ENCODE measurements at regions not wholly inside any gene's neighbourhood (a gene's known extent, or its start where the extent isn't known, plus 50 kb on each side); places are given as distances from the start of the nearest gene placed in this dataset.

- no peaks in the 10 kb centered on the region for H3K9me3 ChIP-seq
- no peaks in the 10 kb centered on the region for H3K36me3 ChIP-seq
- H3K4me3 ChIP-seq, result no peak overlapping the region
- no peak for DNase-seq
- TF ChIP-seq POLR2A (IDR thresholded peaks at IDR 0.05), result no peak
- TF ChIP-seq EP300 (IDR thresholded peaks at IDR 0.05), result no peak
- no peak for TF ChIP-seq CTCF (IDR thresholded peaks at IDR 0.05)
- 86 to 91% (median 90%) methylated on average over 4 of the region's 4 CpGs for WGBS, 3 donors
- H3K27me3 ChIP-seq, result no peaks in the 10 kb centered on the region
- intact Hi-C loops (cut with DNase I), result no loop called here
- no peaks in the 10 kb centered on the region for H3K4me1 ChIP-seq (ENCODE audit: insufficient read depth)
- H3K27ac ChIP-seq, result no peak overlapping the region
Observed at GRCh38 chr17:36855459-36855858, 81.8 kb upstream of the LHX1 start.

GRCh38 chr17:36856222-36856621, 81.1 kb upstream of the LHX1 start:
- Histone ChIP-seq H3K9me3 (no peaks in the 10 kb centered on the region), H3K27me3 (no peaks in the 10 kb centered on the region), H3K4me1 (ENCODE audit: insufficient read depth) (no peaks in the 10 kb centered on the region), H3K27ac (no peak overlapping the region), H3K4me3 (no peak overlapping the region), H3K36me3 (no peaks in the 10 kb centered on the region)
- DNase-seq, result no peak
- 13 to 24% (median 18%) methylated on average over 7 of the region's 7 CpGs for WGBS, 3 donors
- TF ChIP-seq POLR2A (IDR thresholded peaks at IDR 0.05), result no peak
- TF ChIP-seq EP300 (IDR thresholded peaks at IDR 0.05), result no peak
- no peak for TF ChIP-seq CTCF (IDR thresholded peaks at IDR 0.05)
- intact Hi-C loops (cut with DNase I), result no loop called here

- no peak for TF ChIP-seq CTCF (IDR thresholded peaks at IDR 0.05)
- TF ChIP-seq EP300 (IDR thresholded peaks at IDR 0.05), result no peak
- TF ChIP-seq POLR2A (IDR thresholded peaks at IDR 0.05), result no peak
- no peak overlapping the region for H3K4me3 ChIP-seq
- intact Hi-C loops (cut with DNase I), result no loop called here
- no peaks in the 10 kb centered on the region for H3K36me3 ChIP-seq
- H3K27ac ChIP-seq, result no peak overlapping the region
- 8 to 10% (median 8%) methylated on average over 16 of the region's 16 CpGs for WGBS, 3 donors
- no peaks in the 10 kb centered on the region for H3K9me3 ChIP-seq
- no peaks in the 10 kb centered on the region for H3K27me3 ChIP-seq
- H3K4me1 ChIP-seq (ENCODE audit: insufficient read depth), result no peaks in the 10 kb centered on the region
- DNase-seq, result no peak
Observed at GRCh38 chr17:36856903-36857381, 80.3 kb upstream of the LHX1 start.

GRCh38 chr17:36857698-36858097, 79.6 kb upstream of the LHX1 start:
- intact Hi-C loops (cut with DNase I), result no loop called here
- TF ChIP-seq EP300 (IDR thresholded peaks at IDR 0.05) (no peak), CTCF (IDR thresholded peaks at IDR 0.05) (no peak), POLR2A (IDR thresholded peaks at IDR 0.05) (no peak)
- Histone ChIP-seq H3K36me3 (no peaks in the 10 kb centered on the region), H3K27ac (no peak overlapping the region), H3K4me3 (no peak overlapping the region), H3K9me3 (no peaks in the 10 kb centered on the region), H3K27me3 (no peaks in the 10 kb centered on the region), H3K4me1 (ENCODE audit: insufficient read depth) (no peaks in the 10 kb centered on the region)
- DNase-seq, result no peak
- 70 to 78% (median 76%) methylated on average over 13 of the region's 13 CpGs for WGBS, 3 donors
